GM12875 (cell line): ENCODE measurements at regions not wholly inside any gene's neighbourhood (a gene's known extent, or its start where the extent isn't known, plus 50 kb on each side); places are given as distances from the start of the nearest gene placed in this dataset.

Experiments used
- H3K4me3 ChIP-seq: one replicate; pipeline ENCODE4 v1.5.1; 2011; ENCODE audit warnings: low read depth, low read length, control low read depth
- CTCF ChIP-seq: IDR thresholded peaks from 2 replicates; pipeline ENCODE4 v1.5.1; 2011; ENCODE audit warnings: low read depth, mild to moderate bottlenecking, control low read depth, inconsistent platforms, low read length, moderate library complexity, borderline replicate concordance; ENCODE audit not compliant: insufficient read depth

- no peak for TF ChIP-seq CTCF
- no peak overlapping the region for H3K4me3 ChIP-seq
Observed at GRCh38 chr9:11471321-11471720, 858.5 kb upstream of the PTPRD start.

DNA sequence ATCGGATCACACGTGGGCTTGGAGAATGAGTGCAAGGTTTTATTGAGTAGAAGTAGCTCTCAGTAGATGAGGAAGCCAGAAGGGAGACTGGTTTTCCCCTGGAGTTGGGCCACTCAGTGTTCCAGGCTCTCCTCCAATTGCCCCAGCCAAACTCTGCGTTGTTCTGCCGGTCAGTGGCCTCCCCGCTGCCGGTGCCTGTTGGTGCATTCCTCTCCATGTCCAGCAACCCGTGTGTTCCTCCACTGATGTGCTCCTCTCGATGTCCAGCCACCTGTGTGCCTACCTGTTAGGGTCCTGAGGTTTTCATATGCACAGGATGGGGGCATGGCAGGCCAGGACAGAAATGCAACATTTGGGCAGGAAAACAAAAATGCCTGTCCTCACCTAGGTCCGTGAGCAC lies 888.0 kb upstream of the PTPRD start:
- H3K4me3 ChIP-seq: no peak overlapping the region
- no peak for TF ChIP-seq CTCF

DNA sequence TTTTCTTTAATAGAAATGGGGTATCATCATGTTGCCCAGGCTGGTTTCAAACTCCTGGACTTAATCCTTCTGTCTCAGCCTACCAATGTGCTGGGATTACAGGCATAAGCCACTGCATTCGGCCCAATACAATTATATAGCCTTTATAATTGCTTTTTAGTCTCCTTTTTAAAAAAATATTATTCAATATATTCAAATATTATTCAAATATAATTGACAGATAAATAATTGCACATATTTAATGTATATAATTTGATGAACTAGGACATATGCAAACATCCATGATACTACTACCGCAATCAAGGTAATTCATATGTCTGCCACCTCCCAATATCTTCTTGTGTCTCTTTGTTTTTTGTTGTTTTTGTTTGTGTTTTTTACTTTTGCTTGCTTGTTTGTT lies 894.2 kb upstream of the PTPRD start:
- TF ChIP-seq CTCF: no peak

DNA sequence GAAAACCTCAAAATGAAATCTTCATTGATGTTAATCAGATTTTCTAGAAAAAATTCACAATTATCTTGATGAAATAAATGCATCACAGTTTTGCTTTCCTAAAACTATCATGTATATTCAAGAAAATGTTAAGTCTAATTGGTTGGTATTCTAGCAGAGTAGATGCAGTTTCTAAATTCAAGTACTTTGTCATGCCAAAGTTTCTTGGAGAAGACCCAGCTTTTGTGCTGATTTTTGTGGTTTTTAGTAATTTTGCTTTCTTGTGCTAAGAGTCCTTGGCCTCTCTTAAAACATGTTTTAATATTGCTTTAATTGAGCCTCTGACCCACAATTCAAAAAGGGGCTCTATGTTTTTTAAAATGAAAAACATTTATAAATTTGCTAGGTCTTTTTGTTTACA lies 924.8 kb upstream of the PTPRD start:
- no peak for TF ChIP-seq CTCF
- H3K4me3 ChIP-seq: no peak overlapping the region

More for the DNA sequence above, 894.2 kb upstream of the PTPRD start:
- H3K4me3 ChIP-seq: no peak overlapping the region

DNA sequence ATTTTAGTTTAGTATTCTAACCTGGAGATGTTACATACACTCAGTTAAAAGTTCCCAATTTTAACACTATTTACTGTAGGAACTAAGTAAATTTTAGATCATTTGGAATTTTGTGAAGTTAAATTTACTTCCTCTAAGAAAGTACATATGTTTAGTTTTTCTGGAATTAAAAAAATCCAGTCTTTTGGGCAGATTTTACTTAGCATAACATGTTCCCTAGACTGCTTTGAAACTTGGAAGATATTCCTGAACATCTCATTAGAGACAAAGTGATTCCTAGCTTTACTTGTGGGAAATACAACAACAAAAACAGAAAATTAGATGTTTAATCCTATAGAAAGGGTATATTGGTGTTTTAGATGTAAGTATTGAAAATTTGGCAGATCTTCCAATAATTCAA lies 930.0 kb upstream of the PTPRD start:
- TF ChIP-seq CTCF: no peak
- no peak overlapping the region for H3K4me3 ChIP-seq

- H3K4me3 ChIP-seq: no peak overlapping the region
- TF ChIP-seq CTCF: no peak
Observed at GRCh38 chr9:11546231-11546630, 933.4 kb upstream of the PTPRD start.

GRCh38 chr9:11549311-11549794 lies 936.6 kb upstream of the PTPRD start:
- no peak for TF ChIP-seq CTCF
- no peak overlapping the region for H3K4me3 ChIP-seq
